Upper lobe of left lung (tissue), 6 donors: ENCODE measurements at regions not wholly inside any gene's neighbourhood (a gene's known extent, or its start where the extent isn't known, plus 50 kb on each side); places are given as distances from the start of the nearest gene placed in this dataset.

Source experiments
- ATAC-seq, 2 donors: fragments of 200-7000 bp; cut with Tn5 transposase; one replicate each; pipeline ENCODE4 v1.9.1; 2022; ENCODE audit warnings: mild to moderate bottlenecking in 2 of 2, moderate library complexity in 2 of 2; ENCODE audit not compliant: low FRiP score in 2 of 2
- DNase-seq, 2 donors: peaks; one replicate each; pipeline ENCODE4 v3.0.0-alpha.2; 2019 to 2020
- H3K27ac ChIP-seq, 4 donors: fragments of 200-600 bp; sonication (generic); one replicate each; pipeline ENCODE4 v1.5.1; 2016 to 2019
- H3K27me3 ChIP-seq, 4 donors: fragments of 200-600 bp; sonication (generic); one replicate each; pipeline ENCODE4 v1.5.1; 2017 to 2019
- H3K36me3 ChIP-seq, 4 donors: fragments of 200-600 bp; sonication (generic); one replicate each; pipeline ENCODE4 v1.5.1; 2016 to 2019
- H3K4me1 ChIP-seq, 4 donors: fragments of 200-600 bp; sonication (generic); one replicate each; pipeline ENCODE4 v1.5.1; 2018 to 2019
- H3K4me3 ChIP-seq, 4 donors: fragments of 200-600 bp; sonication (generic); one replicate each; pipeline ENCODE4 v1.5.1; 2017 to 2019; ENCODE audit warnings: mild to moderate bottlenecking in 2 of 4, moderate library complexity in 1 of 4
- H3K9me3 ChIP-seq, 4 donors: fragments of 200-600 bp; sonication (generic); one replicate each; pipeline ENCODE4 v1.5.1; 2018 to 2019
- CTCF ChIP-seq, 6 experiments: fragments of 450-650 bp in 4 of 6; fragments of 200-600 bp in 2 of 6; sonication (generic) in 2 of 6; IDR thresholded peaks; one replicate each; pipeline ENCODE4 v1.5.1; 2016 to 2019; ENCODE audit warnings: antibody characterized with exemption in 6 of 6
- EP300 ChIP-seq, 4 donors: sonication (generic); formaldehyde crosslinking; IDR thresholded peaks; one replicate each; pipeline ENCODE4 v1.5.1; 2017; ENCODE audit warnings: antibody characterized with exemption in 4 of 4, control low read depth in 2 of 4
- POLR2A ChIP-seq, 4 donors: fragments of 450-650 bp; IDR thresholded peaks; one replicate each; pipeline ENCODE4 v1.5.1; 2016 to 2017; ENCODE audit warnings: antibody characterized with exemption in 4 of 4, mild to moderate bottlenecking in 2 of 4
- POLR2AphosphoS5 ChIP-seq, 2 donors: sonication (generic); formaldehyde crosslinking; IDR thresholded peaks; one replicate each; pipeline ENCODE4 v1.5.1; 2017; ENCODE audit warnings: antibody characterized with exemption in 2 of 2
- WGBS, 2 donors: methylation state at CpG; one replicate each; pipeline ENCODE4 v1.1.5; 2017 to 2018; 5-methylcytosine and 5-hydroxymethylcytosine counted together
- donor health status: DM: no; HTN: no; CAD: no; lungs with moderate emphysema.
- donor health status: DM: no; HTN: yes; CAD: no; lungs with severe emphysema.

- Histone ChIP-seq H3K9me3 (no peaks in the 10 kb centered on the region), H3K27ac (no peak overlapping the region), H3K4me1 (peaks cover 0 to 4% (median 0%) of the 10 kb centered on the region in 4 donors), H3K27me3 (no peaks in the 10 kb centered on the region), H3K36me3 (no peaks in the 10 kb centered on the region), H3K4me3 (no peak overlapping the region)
- ATAC-seq (no peak), DNase-seq (no peak)
- 79 to 90% methylated on average over 4 of the region's 4 CpGs for WGBS, 2 donors
- TF ChIP-seq CTCF (IDR thresholded peaks at IDR 0.05) (no peak), POLR2A (IDR thresholded peaks at IDR 0.05) (no peak), POLR2AphosphoS5 (IDR thresholded peaks at IDR 0.05) (no peak), EP300 (IDR thresholded peaks at IDR 0.05) (no peak)
Measured at GRCh38 chr20:48324744-48325143, 503.1 kb downstream of the PREX1 start.

GRCh38 chr20:48321271-48321670, 506.5 kb downstream of the PREX1 start:
- WGBS, 2 donors, result 83 to 92% methylated on average over 6 of the region's 6 CpGs
- H3K27ac ChIP-seq, result no peak overlapping the region
- no peak for TF ChIP-seq CTCF (IDR thresholded peaks at IDR 0.05)
- H3K27me3 ChIP-seq, result no peaks in the 10 kb centered on the region
- no peak for DNase-seq
- no peak for ATAC-seq
- H3K36me3 ChIP-seq, result no peaks in the 10 kb centered on the region
- peaks cover 0 to 4% (median 0%) of the 10 kb centered on the region in 4 donors for H3K4me1 ChIP-seq
- no peaks in the 10 kb centered on the region for H3K9me3 ChIP-seq
- H3K4me3 ChIP-seq, result no peak overlapping the region

GRCh38 chr20:48319943-48320584, 507.7 kb downstream of the PREX1 start:
- Histone ChIP-seq H3K4me3 (no peak overlapping the region), H3K36me3 (no peaks in the 10 kb centered on the region), H3K27me3 (no peaks in the 10 kb centered on the region), H3K9me3 (no peaks in the 10 kb centered on the region), H3K27ac (no peak overlapping the region), H3K4me1 (peaks cover 0 to 4% (median 0%) of the 10 kb centered on the region in 4 donors)
- WGBS, 2 donors, result 42 to 54% methylated on average over 6 to 12 of the region's 12 CpGs
- TF ChIP-seq CTCF (IDR thresholded peaks at IDR 0.05) (no peak), POLR2A (IDR thresholded peaks at IDR 0.05) (no peak), EP300 (IDR thresholded peaks at IDR 0.05) (no peak), POLR2AphosphoS5 (IDR thresholded peaks at IDR 0.05) (no peak)
- DNase-seq, result peak in 1 of 2 donors; percentile 31
- no peak for ATAC-seq

- Histone ChIP-seq H3K9me3 (no peaks in the 10 kb centered on the region), H3K27ac (no peak overlapping the region), H3K4me1 (peaks cover 0 to 4% (median 0%) of the 10 kb centered on the region in 4 donors), H3K27me3 (no peaks in the 10 kb centered on the region), H3K4me3 (no peak overlapping the region), H3K36me3 (no peaks in the 10 kb centered on the region)
- no peak for ATAC-seq
- TF ChIP-seq POLR2A (IDR thresholded peaks at IDR 0.05) (no peak), POLR2AphosphoS5 (IDR thresholded peaks at IDR 0.05) (no peak), CTCF (IDR thresholded peaks at IDR 0.05) (no peak), EP300 (IDR thresholded peaks at IDR 0.05) (no peak)
- 60 to 82% methylated on average over 2 to 5 of the region's 6 CpGs for WGBS, 2 donors
- DNase-seq, result no peak
Measured at GRCh38 chr20:48317578-48317977, 510.2 kb downstream of the PREX1 start.

- no peak for DNase-seq
- Histone ChIP-seq H3K9me3 (no peaks in the 10 kb centered on the region), H3K4me3 (no peak overlapping the region), H3K27me3 (no peaks in the 10 kb centered on the region), H3K27ac (no peak overlapping the region), H3K4me1 (peaks cover 0 to 3% (median 0%) of the 10 kb centered on the region in 4 donors), H3K36me3 (no peaks in the 10 kb centered on the region)
- no peak for TF ChIP-seq POLR2A (IDR thresholded peaks at IDR 0.05)
- no peak for TF ChIP-seq CTCF (IDR thresholded peaks at IDR 0.05)
- TF ChIP-seq POLR2AphosphoS5 (IDR thresholded peaks at IDR 0.05), result no peak
- TF ChIP-seq EP300 (IDR thresholded peaks at IDR 0.05), result no peak
- 89 to 94% methylated on average over 4 to 6 of the region's 6 CpGs for WGBS, 2 donors
- ATAC-seq, result no peak
Measured at GRCh38 chr20:48314925-48315592, 512.7 kb downstream of the PREX1 start.
